ENCODE measurements at regions not wholly inside any gene's neighbourhood (a gene's known extent, or its start where the extent isn't known, plus 50 kb on each side); places are given as distances from the start of the nearest gene placed in this dataset.

DNA sequence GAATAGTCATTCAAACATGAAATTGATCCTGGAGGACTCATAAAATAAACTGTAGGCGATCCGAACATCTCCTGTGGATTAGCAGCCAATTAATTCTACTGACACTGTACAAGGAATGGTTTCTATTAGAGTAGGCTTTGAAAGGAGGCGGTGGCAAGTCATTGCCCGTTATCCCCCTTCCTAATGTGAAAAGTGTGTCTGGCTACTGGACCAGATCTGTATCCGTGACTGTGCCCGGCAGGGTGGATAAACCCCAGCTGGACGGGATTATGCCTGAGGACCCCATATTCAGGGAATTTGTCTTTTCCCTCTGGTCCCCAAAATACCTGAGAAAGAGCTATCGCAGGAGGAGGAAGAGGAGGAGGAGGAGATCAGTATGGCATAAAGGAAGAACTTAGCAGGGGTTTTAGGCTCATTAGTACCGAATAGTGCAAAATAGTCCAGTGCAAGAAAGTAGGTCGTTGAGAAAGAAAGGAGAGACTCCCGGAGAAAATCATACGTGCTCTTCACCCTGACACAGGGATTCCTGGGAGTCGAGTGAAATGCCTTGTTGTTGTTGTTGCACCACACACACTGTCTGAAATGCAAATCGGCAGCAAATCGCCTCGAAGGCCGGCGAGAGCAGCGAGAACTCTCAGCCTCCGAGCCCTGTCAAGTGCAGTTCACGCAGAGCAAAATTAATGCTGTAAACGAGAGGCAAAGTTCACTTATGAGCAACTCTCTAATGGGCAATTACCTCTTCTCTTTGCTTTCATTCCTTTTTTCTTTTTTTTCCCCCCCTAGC is 178.9 kb upstream of the ARID1B start:
- TF ChIP-seq GATA3 (IDR thresholded peaks at IDR 0.05; ENCODE audit: low read depth, low read length) (no peak), GATA2 (IDR thresholded peaks at IDR 0.05; ENCODE audit: low read depth, low read length) (no peak)
